Panc1 (cell line): ENCODE measurements at regions not wholly inside any gene's neighbourhood (a gene's known extent, or its start where the extent isn't known, plus 50 kb on each side); places are given as distances from the start of the nearest gene placed in this dataset.

ENCODE experiments used
- ATAC-seq: fragments of 200-7000 bp; cut with Tn5 transposase; 2 replicates; pipeline ENCODE4 v1.9.1; 2020; ENCODE audit warnings: mild to moderate bottlenecking, moderate library complexity
- BruUV-seq: library from RNA; stranded (reverse); fragments of 400-500 nt; replicated peaks from 2 replicates; lab custom pipeline; 2021; lab: Mats Ljungman, UMichigan
- CTCF ChIA-PET: fragments of 300-600 bp; sonication (Branson Sonifier 250); formaldehyde crosslinking; loops from one replicate; lab custom pipeline; 2022; ENCODE audit warnings: antibody characterized with exemption; lab: Charles Lee
- POLR2A ChIA-PET: fragments of 300-600 bp; sonication (Branson Sonifier 250); formaldehyde crosslinking; loops from one replicate; lab custom pipeline; 2022; ENCODE audit warnings: antibody characterized with exemption; lab: Charles Lee
- DNase-seq: peaks from one replicate; pipeline ENCODE4 v3.0.0-alpha.2; 2010; ENCODE audit warnings: low read depth, low spot score
- H3K27ac ChIP-seq: 2 replicates; pipeline ENCODE4 v1.5.1; 2011; ENCODE audit warnings: mild to moderate bottlenecking, low read length, inconsistent platforms
- H3K27me3 ChIP-seq: fragments of 200-500 bp; sonication (Bioruptor generic); 2 replicates; pipeline ENCODE4 v1.6.0; 2014; ENCODE audit warnings: low read length, inconsistent platforms; ENCODE audit not compliant: control insufficient read depth, insufficient read depth
- H3K36me3 ChIP-seq: fragments of 200-500 bp; sonication (Bioruptor generic); 2 replicates; pipeline ENCODE4 v1.5.1; 2014; ENCODE audit warnings: inconsistent platforms, mild to moderate bottlenecking, low read length, moderate library complexity; ENCODE audit not compliant: control insufficient read depth, insufficient read depth
- H3K4me1 ChIP-seq: 2 replicates; pipeline ENCODE4 v1.5.1; 2011; ENCODE audit warnings: inconsistent platforms, mild to moderate bottlenecking, low read length, moderate library complexity; ENCODE audit not compliant: control insufficient read depth, insufficient read depth
- H3K4me3 ChIP-seq, 2 experiments: 2 replicates each; pipeline ENCODE4 v1.5.1; 2011 to 2012; ENCODE audit warnings: low read depth in 2 of 2, low read length in 2 of 2, mild to moderate bottlenecking in 2 of 2, inconsistent platforms in 1 of 2, moderate library complexity in 1 of 2
- H3K9me3 ChIP-seq: fragments of 200-500 bp; sonication (Bioruptor generic); 2 replicates; pipeline ENCODE4 v1.5.1; 2014; ENCODE audit warnings: low read depth, mild to moderate bottlenecking, inconsistent platforms, low read length, moderate library complexity; ENCODE audit not compliant: control insufficient read depth, insufficient read depth
- POLR2AphosphoS5 ChIP-seq: IDR thresholded peaks from 2 replicates; pipeline ENCODE4 v1.6.1; 2012; ENCODE audit warnings: mild to moderate bottlenecking, low read depth, low read length, moderate library complexity
- SIN3A ChIP-seq: IDR thresholded peaks from 2 replicates; pipeline ENCODE4 v1.6.1; 2012; ENCODE audit warnings: low read depth, mild to moderate bottlenecking, low read length, moderate library complexity, borderline replicate concordance; ENCODE audit not compliant: insufficient read depth
- TCF7L2 ChIP-seq: IDR thresholded peaks from 2 replicates; pipeline ENCODE4 v1.6.1; 2011; ENCODE audit warnings: mild to moderate bottlenecking, low read depth, low read length, inconsistent platforms
- in situ Hi-C: cut with HindIII; loops from 2 replicates; pipeline ENCODE4 v1.10.0; 2016; ENCODE audit warnings: low sequenced_read_pairs, low pct_unique_long_range_greater_than_20kb
- intact Hi-C: fragments of 100-400 bp; cut with micrococcal nuclease; formaldehyde crosslinking; loops from one replicate; pipeline ENCODE4 v1.10.0; 2022; ENCODE audit not compliant: unreplicated experiment
- TF ChIP-seq, protein P1 (sequence below): fragments of 450-650 bp; IDR thresholded peaks from 2 replicates; pipeline ENCODE4 v1.5.1; 2017; ENCODE audit warnings: mild to moderate bottlenecking
- TF ChIP-seq, protein P2 (sequence below), 2 experiments: IDR thresholded peaks; 2 replicates each; pipeline ENCODE4 v1.6.1; 2011 to 2012; ENCODE audit warnings: low read depth in 2 of 2, control low read depth in 1 of 2, low read length in 1 of 2, mild to moderate bottlenecking in 1 of 2, moderate library complexity in 1 of 2; ENCODE audit not compliant: insufficient read depth in 1 of 2

DNA sequence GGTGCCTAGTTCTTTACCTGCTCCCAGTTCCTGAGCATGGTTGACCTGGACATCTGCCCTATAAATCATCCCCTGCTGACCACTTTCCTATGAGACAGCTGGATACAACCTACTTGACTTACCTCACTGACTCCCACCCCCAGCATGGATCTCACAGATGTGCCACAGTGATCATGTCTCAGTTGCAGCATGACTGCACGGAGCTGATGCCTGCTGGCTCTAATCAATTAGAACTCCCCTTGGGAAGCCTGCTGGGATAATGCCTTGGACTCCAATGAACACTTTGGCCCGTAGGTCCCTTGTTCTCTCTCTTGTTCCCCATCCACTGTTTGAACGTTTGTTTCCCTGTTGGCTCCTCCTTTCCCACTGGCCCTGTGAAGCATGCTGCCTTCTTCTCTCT, 271.2 kb upstream of the IGFBP3 start:
- no peak for ATAC-seq
- TF ChIP-seq POLR2AphosphoS5 (no peak), SIN3A (no peak), TCF7L2 (no peak)
- TF ChIP-seq, protein P1, sequence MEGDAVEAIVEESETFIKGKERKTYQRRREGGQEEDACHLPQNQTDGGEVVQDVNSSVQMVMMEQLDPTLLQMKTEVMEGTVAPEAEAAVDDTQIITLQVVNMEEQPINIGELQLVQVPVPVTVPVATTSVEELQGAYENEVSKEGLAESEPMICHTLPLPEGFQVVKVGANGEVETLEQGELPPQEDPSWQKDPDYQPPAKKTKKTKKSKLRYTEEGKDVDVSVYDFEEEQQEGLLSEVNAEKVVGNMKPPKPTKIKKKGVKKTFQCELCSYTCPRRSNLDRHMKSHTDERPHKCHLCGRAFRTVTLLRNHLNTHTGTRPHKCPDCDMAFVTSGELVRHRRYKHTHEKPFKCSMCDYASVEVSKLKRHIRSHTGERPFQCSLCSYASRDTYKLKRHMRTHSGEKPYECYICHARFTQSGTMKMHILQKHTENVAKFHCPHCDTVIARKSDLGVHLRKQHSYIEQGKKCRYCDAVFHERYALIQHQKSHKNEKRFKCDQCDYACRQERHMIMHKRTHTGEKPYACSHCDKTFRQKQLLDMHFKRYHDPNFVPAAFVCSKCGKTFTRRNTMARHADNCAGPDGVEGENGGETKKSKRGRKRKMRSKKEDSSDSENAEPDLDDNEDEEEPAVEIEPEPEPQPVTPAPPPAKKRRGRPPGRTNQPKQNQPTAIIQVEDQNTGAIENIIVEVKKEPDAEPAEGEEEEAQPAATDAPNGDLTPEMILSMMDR = no peak
- TF ChIP-seq, protein P2, sequence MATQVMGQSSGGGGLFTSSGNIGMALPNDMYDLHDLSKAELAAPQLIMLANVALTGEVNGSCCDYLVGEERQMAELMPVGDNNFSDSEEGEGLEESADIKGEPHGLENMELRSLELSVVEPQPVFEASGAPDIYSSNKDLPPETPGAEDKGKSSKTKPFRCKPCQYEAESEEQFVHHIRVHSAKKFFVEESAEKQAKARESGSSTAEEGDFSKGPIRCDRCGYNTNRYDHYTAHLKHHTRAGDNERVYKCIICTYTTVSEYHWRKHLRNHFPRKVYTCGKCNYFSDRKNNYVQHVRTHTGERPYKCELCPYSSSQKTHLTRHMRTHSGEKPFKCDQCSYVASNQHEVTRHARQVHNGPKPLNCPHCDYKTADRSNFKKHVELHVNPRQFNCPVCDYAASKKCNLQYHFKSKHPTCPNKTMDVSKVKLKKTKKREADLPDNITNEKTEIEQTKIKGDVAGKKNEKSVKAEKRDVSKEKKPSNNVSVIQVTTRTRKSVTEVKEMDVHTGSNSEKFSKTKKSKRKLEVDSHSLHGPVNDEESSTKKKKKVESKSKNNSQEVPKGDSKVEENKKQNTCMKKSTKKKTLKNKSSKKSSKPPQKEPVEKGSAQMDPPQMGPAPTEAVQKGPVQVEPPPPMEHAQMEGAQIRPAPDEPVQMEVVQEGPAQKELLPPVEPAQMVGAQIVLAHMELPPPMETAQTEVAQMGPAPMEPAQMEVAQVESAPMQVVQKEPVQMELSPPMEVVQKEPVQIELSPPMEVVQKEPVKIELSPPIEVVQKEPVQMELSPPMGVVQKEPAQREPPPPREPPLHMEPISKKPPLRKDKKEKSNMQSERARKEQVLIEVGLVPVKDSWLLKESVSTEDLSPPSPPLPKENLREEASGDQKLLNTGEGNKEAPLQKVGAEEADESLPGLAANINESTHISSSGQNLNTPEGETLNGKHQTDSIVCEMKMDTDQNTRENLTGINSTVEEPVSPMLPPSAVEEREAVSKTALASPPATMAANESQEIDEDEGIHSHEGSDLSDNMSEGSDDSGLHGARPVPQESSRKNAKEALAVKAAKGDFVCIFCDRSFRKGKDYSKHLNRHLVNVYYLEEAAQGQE (IDR thresholded peaks at IDR 0.05; ENCODE audit: insufficient read depth in 1 of 2, low read depth in 2 of 2, low read length in 1 of 2) = no peak
- ChIA-PET POLR2A (no interaction called here), CTCF (no interaction called here)
- BruUV-seq = no TSS peak
- H3K9me3 ChIP-seq = no peaks in the 10 kb centered on the region
- intact Hi-C loops = no loop called here
- DNase-seq = no peak
- in situ Hi-C loops = no loop called here
- no peak overlapping the region for H3K27ac ChIP-seq
- H3K4me3 ChIP-seq = no peak overlapping the region
- H3K27me3 ChIP-seq = no peaks in the 10 kb centered on the region
- no peaks in the 10 kb centered on the region for H3K36me3 ChIP-seq
- no peaks in the 10 kb centered on the region for H3K4me1 ChIP-seq

DNA sequence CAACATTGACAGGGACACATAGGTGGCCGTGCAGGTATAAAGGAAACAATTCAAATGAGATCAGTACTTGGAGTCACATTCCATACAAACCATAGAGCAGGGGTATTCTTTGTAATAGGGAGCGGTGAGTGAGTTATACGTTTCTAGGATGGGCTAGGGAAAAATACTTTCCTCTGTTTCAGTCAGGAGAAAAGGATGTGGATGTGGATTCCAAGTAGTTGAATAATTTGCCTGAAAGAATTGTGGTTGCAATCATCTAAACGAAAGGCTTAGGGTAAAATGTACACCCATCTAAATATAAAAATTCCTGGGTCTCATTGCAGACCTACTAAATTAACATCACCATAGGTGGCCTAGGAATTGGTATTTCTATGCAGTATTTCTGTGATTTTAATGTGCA, 270.7 kb upstream of the IGFBP3 start:
- POLR2A ChIA-PET = no interaction called here
- DNase-seq = no peak
- Histone ChIP-seq H3K9me3 (no peaks in the 10 kb centered on the region), H3K27ac (no peak overlapping the region), H3K4me3 (no peak overlapping the region), H3K36me3 (no peaks in the 10 kb centered on the region), H3K4me1 (no peaks in the 10 kb centered on the region), H3K27me3 (no peaks in the 10 kb centered on the region)
- CTCF ChIA-PET = no interaction called here
- intact Hi-C loops = no loop called here
- TF ChIP-seq SIN3A (no peak), POLR2AphosphoS5 (no peak)
- no peak for ATAC-seq
- in situ Hi-C loops = no loop called here
- no TSS peak for BruUV-seq

DNA sequence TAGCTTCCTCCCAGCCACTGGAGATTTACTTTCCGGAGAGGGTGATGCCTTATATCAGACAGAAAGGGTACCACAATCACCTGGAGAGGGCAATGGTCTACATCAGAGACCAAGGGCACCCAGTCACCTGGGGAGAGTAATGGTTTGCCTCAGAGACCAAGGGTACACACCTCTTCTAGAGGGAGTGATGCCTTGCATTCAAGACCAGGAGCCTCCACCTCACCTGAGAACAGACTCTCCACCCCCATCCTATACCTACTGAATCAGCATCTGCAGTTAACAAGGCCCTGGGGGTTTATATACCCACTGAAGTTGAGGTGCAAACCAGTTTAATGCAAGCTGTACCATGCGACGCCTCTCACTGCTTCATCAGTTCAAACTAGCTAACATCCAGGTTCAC, 270.2 kb upstream of the IGFBP3 start:
- BruUV-seq = no TSS peak

More for the DNA sequence above, 270.2 kb upstream of the IGFBP3 start:
- ATAC-seq (no peak), DNase-seq (no peak)
- no peak overlapping the region for H3K4me3 ChIP-seq
- H3K36me3 ChIP-seq = no peaks in the 10 kb centered on the region
- H3K4me1 ChIP-seq = no peaks in the 10 kb centered on the region
- H3K9me3 ChIP-seq = no peaks in the 10 kb centered on the region
- ChIA-PET POLR2A (no interaction called here), CTCF (no interaction called here)
- intact Hi-C loops = no loop called here
- H3K27me3 ChIP-seq = no peaks in the 10 kb centered on the region
- H3K27ac ChIP-seq = no peak overlapping the region
- in situ Hi-C loops = no loop called here
- no peak for TF ChIP-seq SIN3A
- no peak for TF ChIP-seq POLR2AphosphoS5
- no peak for TF ChIP-seq TCF7L2
- TF ChIP-seq, protein P1 = no peak
- TF ChIP-seq, protein P2 (IDR thresholded peaks at IDR 0.05; ENCODE audit: insufficient read depth in 1 of 2, low read depth in 2 of 2, low read length in 1 of 2) = no peak
